IPS-20b (cell line): ENCODE measurements at regions not wholly inside any gene's neighbourhood (a gene's known extent, or its start where the extent isn't known, plus 50 kb on each side); places are given as distances from the start of the nearest gene placed in this dataset.

Experiments used
- H3K27ac ChIP-seq: one replicate; pipeline ENCODE4 v1.5.1; 2013; ENCODE audit warnings: low read length
- H3K27me3 ChIP-seq: 2 replicates; pipeline ENCODE4 v1.6.1; 2013; ENCODE audit warnings: mild to moderate bottlenecking, low read length, inconsistent platforms; ENCODE audit not compliant: insufficient read depth
- H3K36me3 ChIP-seq: 2 replicates; pipeline ENCODE4 v1.6.1; 2013; ENCODE audit warnings: low read depth, mild to moderate bottlenecking, inconsistent platforms, low read length, moderate library complexity; ENCODE audit not compliant: insufficient read depth
- H3K4me1 ChIP-seq: 2 replicates; pipeline ENCODE4 v1.6.1; 2013; ENCODE audit warnings: mild to moderate bottlenecking, control low read depth, inconsistent platforms, low read length, moderate library complexity; ENCODE audit not compliant: insufficient read depth
- H3K4me3 ChIP-seq: 2 replicates; pipeline ENCODE4 v1.5.1; 2013; ENCODE audit warnings: mild to moderate bottlenecking, low read length, inconsistent platforms
- H3K9ac ChIP-seq: 2 replicates; pipeline ENCODE4 v1.6.1; 2013; ENCODE audit warnings: low read depth, mild to moderate bottlenecking, inconsistent platforms, low read length, moderate library complexity
- H3K9me3 ChIP-seq: 2 replicates; pipeline ENCODE4 v1.6.1; 2013; ENCODE audit warnings: mild to moderate bottlenecking, low read depth, low read length, inconsistent platforms; ENCODE audit not compliant: insufficient read depth

DNA sequence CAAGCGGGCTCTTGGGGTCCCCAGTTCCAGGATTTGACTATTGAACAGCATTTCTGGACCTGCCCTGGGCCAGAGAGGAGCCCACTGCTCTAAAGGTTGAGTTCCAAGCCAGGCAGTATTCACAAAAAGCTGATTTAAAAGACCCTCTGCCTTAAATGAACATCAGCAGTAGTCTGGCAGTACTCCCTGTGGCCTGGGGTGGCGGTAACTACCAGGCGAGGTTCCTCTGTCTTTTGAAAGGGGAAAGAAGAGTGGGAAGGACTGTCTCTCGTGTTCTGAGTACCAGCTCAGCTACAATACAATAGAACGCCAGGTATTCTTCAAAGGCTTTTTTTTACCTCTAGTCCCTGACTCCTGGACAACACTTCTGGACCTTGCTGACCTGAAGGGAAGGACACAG, 456.4 kb upstream of the TEX13C start:
- Histone ChIP-seq H3K27me3 (no peaks in the 10 kb centered on the region), H3K4me3 (no peak overlapping the region), H3K4me1 (no peaks in the 10 kb centered on the region), H3K27ac (no peak overlapping the region), H3K9ac (no peak overlapping the region), H3K9me3 (no peaks in the 10 kb centered on the region), H3K36me3 (no peaks in the 10 kb centered on the region)

DNA sequence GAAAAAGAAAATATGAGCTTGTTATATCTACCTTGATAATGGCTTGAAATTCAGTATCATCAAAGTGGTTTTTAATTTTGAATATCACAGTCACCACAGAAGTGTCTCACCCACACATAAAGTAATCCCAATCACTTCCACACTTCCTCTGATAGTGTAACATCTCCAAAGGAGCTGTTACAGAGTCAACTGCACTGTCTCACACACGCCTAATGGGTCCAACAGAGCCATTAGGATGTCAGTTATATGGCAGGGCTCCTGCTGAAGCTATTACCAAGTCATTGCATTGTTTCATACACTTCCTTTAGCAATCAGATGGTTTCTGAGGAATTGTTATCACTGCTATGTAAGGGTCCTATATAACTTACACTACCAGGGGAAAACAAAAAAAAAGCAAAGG, 432.1 kb upstream of the TEX13C start:
- Histone ChIP-seq H3K4me1 (no peaks in the 10 kb centered on the region), H3K9ac (no peak overlapping the region), H3K27me3 (no peaks in the 10 kb centered on the region), H3K36me3 (no peaks in the 10 kb centered on the region), H3K27ac (no peak overlapping the region), H3K9me3 (no peaks in the 10 kb centered on the region), H3K4me3 (no peak overlapping the region)

DNA sequence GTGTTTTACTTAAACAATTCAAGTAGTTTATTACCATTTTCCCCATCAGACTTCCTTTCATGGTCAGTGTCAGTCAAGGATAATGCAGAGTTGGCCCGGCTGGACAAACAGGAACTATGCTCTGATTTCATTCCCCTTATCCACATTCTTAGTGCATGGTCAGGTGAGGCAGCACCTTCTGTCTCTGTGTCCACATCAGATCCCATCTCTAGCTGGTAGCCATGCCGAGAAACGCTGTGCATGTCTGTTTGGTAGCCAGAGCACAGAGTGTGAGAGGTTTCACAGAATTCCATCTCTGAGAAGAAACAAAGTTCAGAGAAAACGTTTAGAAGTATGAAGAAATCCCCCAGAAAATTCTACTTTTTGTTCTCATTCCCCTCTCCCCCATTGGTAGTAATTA, 423.7 kb upstream of the TEX13C start:
- Histone ChIP-seq H3K36me3 (no peaks in the 10 kb centered on the region), H3K4me3 (no peak overlapping the region), H3K9me3 (no peaks in the 10 kb centered on the region), H3K27ac (no peak overlapping the region), H3K27me3 (no peaks in the 10 kb centered on the region), H3K9ac (no peak overlapping the region), H3K4me1 (no peaks in the 10 kb centered on the region)

DNA sequence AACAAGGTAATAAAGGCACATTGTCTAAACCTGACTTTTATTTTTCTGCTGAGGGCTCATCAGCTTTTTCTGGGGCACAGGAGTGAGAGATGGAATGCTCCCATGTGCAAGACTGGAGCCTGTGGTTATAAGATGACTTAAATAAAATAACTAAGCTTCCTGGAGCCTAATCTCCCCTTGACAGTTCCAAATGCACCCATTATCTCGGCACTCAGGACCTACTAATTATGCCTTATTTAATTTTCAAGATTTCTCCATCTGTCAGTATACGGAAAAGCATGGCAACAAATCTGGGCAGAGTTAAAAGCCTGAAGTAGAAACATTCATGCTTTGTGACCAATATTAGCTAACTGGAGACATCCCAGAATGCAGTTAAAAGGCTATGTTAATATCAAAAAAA, 416.7 kb upstream of the TEX13C start:
- Histone ChIP-seq H3K27ac (no peak overlapping the region), H3K27me3 (no peaks in the 10 kb centered on the region), H3K4me1 (no peaks in the 10 kb centered on the region), H3K9ac (no peak overlapping the region), H3K4me3 (no peak overlapping the region), H3K36me3 (no peaks in the 10 kb centered on the region), H3K9me3 (no peaks in the 10 kb centered on the region)

DNA sequence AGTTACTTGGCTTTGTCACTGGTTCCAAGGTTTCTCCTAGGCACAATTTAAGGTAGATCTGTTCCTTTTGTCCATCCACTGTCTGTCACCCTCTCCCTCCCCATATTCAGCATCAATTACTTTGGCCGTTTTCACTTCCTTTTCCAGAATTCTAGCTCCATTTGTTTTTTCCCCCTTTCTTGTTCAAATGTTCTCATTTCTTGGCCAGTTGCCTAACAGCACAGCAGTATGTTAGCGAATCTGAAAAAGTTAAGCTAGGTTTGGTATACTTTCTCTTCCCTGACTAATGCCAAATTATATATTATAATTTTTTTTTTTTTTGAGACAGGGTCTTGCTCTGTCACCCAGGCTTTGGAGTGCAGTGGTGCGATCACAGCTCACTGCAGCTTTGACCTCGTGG, 409.1 kb upstream of the TEX13C start:
- Histone ChIP-seq H3K27me3 (no peaks in the 10 kb centered on the region), H3K4me1 (no peaks in the 10 kb centered on the region), H3K27ac (no peak overlapping the region), H3K4me3 (no peak overlapping the region), H3K9me3 (no peaks in the 10 kb centered on the region), H3K36me3 (no peaks in the 10 kb centered on the region), H3K9ac (no peak overlapping the region)

DNA sequence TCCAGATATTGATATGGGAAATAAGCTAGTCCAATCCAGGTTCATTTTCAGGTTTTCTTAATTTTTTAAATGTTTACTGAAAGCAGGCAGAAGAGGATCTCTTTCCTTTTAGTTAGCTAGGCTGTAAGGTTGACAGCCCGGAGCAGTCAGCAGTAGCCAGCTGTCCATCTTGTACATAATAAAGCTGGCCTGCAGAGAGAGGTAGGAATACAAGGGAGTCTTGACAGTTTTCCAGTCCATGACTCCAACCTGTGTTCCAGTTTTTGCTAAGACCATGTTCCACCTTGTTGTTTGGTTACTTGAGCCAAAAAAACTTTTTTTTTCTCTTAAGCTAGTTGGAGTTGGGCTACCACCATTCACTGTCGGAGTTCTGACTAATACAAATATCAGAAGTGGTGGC, 402.7 kb upstream of the TEX13C start:
- Histone ChIP-seq H3K9ac (no peak overlapping the region), H3K27ac (no peak overlapping the region), H3K4me1 (no peaks in the 10 kb centered on the region), H3K4me3 (no peak overlapping the region), H3K9me3 (no peaks in the 10 kb centered on the region), H3K36me3 (no peaks in the 10 kb centered on the region), H3K27me3 (no peaks in the 10 kb centered on the region)

DNA sequence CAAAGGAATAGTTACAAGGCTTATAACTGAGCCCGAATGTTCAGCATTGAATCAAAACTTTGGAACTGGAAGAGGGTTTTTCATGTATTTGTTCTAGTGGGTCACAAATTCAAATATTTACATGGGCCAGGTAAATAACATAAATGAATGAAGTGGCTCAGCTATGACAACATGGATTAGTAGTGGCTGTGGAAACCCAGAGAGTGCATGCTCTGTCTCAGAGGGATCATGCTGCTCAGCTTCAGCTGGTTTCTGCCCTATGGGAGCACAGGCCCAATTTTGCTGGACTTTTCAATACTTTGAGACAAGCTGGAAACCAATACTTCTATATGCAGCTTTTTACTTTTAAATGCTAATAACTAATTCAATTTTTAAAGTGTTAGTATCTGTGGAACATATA, 394.0 kb upstream of the TEX13C start:
- Histone ChIP-seq H3K9ac (no peak overlapping the region), H3K27ac (no peak overlapping the region), H3K27me3 (no peaks in the 10 kb centered on the region), H3K4me1 (no peaks in the 10 kb centered on the region), H3K4me3 (no peak overlapping the region), H3K36me3 (no peaks in the 10 kb centered on the region), H3K9me3 (no peaks in the 10 kb centered on the region)

DNA sequence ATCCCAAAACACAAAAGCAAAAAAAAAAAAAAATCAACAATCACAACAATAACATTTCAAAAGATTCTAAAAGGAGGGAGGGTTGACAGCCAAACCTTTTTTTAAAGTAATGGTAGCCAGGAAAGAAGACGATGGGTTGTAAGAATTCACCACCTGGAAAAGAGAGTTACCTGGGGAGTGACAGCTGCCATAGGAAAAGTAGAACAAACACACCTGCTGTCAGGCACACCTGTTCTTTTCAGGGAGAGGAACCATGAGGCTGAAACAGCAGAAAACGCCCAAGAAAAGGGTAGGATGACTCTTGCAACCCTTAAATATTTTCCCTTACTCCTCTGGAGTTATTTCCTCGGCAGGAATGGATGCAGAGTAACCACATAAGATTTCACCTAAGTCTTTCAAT, 388.4 kb upstream of the TEX13C start:
- Histone ChIP-seq H3K27ac (no peak overlapping the region), H3K9me3 (no peaks in the 10 kb centered on the region), H3K36me3 (no peaks in the 10 kb centered on the region), H3K4me3 (no peak overlapping the region), H3K27me3 (no peaks in the 10 kb centered on the region), H3K9ac (no peak overlapping the region), H3K4me1 (peaks cover 3% of the 10 kb centered on the region; the same call in 1 of the 2 replicates)

DNA sequence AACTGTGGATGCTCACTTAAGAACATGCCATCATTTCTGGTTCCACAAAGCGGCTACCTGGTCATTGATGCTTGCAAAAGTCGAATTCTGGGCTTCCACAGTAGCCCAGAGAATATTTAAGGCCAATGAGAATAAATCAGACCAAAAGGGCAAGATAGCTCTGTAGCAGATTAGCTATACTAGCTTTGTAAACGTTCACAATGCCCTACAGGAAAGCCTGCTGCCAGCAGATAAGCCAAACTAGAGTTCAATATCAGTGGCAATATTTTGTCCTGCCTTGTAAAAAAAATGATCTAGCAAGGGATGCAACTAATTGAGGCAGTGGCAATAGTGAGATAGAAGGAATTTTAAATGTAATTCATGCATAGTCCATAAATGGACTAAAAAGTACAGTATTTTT, 387.7 kb upstream of the TEX13C start:
- no peaks in the 10 kb centered on the region for H3K27me3 ChIP-seq
- H3K36me3 ChIP-seq, result no peaks in the 10 kb centered on the region
- H3K9ac ChIP-seq, result no peak overlapping the region
- no peak overlapping the region for H3K27ac ChIP-seq
- H3K9me3 ChIP-seq, result no peaks in the 10 kb centered on the region
- H3K4me3 ChIP-seq, result no peak overlapping the region
- peaks cover 3% of the 10 kb centered on the region; the same call in 1 of the 2 replicates for H3K4me1 ChIP-seq

DNA sequence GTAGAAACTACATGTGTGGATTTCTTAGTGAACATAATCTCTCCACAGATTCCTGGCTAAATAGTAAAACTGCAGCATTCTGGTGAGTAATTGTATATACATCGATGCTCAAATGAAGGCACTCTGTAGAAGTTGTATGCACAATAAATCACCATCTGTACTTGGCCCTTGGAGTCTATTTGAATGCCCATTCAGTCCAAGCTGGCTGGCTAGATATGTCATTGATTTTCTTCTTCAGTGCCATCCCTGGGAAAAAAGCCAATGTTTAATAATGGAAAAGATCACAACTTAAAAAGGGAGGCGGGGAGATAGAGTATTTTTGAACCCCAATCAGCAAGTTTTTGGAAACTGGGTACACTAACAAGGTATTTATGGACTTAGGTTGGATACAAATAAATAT, 381.0 kb upstream of the TEX13C start:
- no peak overlapping the region for H3K4me3 ChIP-seq
- no peaks in the 10 kb centered on the region for H3K27me3 ChIP-seq
- no peaks in the 10 kb centered on the region for H3K36me3 ChIP-seq
- H3K9ac ChIP-seq, result no peak overlapping the region
- no peaks in the 10 kb centered on the region for H3K9me3 ChIP-seq
- H3K4me1 ChIP-seq, result no peaks in the 10 kb centered on the region
- H3K27ac ChIP-seq, result no peak overlapping the region

DNA sequence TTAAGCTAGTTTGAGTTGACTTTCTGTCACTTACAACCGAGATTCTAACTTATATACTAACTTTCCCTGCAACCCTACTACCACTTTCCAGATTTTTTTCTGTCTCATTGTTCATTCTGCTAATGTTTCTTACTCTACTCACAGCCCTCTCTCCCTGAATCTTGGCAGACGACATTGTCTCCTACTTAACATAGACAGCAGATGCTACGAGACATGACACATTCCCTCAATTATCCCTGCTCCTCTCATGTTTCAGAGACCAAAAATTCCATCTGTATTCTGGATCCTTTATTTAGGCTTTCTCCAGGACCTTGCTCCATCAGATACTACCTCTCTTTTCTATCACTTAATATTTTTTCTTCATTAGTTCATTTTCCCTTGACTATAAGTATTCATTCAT, 379.1 kb upstream of the TEX13C start:
- H3K9ac ChIP-seq, result no peak overlapping the region
- H3K4me3 ChIP-seq, result no peak overlapping the region
- H3K36me3 ChIP-seq, result no peaks in the 10 kb centered on the region
- no peak overlapping the region for H3K27ac ChIP-seq
- no peaks in the 10 kb centered on the region for H3K27me3 ChIP-seq
- H3K4me1 ChIP-seq, result no peaks in the 10 kb centered on the region
- H3K9me3 ChIP-seq, result no peaks in the 10 kb centered on the region

DNA sequence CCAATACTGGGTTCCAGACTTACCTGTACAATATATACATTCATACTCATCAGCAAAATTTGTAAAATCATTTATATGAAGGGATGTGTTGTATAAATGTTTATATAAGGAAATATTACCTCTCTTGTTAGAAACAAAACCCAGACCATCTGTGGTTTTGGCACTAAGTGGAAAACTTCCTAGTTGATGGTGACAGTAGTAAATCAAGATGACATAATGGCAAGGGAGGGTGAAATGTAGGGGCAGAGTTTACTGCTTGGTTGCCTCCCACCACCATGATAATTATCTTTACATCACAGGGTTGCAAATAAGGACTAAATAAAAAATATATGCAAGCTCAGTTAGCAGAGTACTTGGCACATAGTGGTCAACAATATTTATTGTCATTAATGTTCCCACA, 365.3 kb upstream of the TEX13C start:
- Histone ChIP-seq H3K27ac (no peak overlapping the region), H3K9me3 (no peaks in the 10 kb centered on the region), H3K4me3 (no peak overlapping the region), H3K27me3 (no peaks in the 10 kb centered on the region), H3K4me1 (no peaks in the 10 kb centered on the region), H3K9ac (no peak overlapping the region), H3K36me3 (no peaks in the 10 kb centered on the region)

DNA sequence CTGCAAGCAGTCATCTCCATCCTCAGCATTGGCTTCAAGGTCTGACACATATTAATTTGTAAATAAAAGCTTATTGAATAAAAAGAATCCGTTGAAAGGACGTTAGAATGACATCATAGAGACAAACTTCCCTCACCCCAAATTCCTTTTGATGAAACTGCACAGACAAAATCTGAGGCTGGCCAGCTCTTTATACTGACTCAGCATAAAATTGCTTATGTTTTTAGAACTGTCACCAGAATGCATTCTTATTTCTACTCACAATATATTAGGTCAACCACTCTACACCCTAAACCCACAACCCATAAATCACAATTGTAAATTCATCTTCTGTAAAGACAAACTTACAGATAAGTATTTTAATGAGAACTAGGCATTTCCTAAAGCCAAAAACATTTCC, 359.2 kb upstream of the TEX13C start:
- no peak overlapping the region for H3K4me3 ChIP-seq
- no peaks in the 10 kb centered on the region for H3K4me1 ChIP-seq
- no peak overlapping the region for H3K27ac ChIP-seq
- no peaks in the 10 kb centered on the region for H3K9me3 ChIP-seq
- no peaks in the 10 kb centered on the region for H3K36me3 ChIP-seq
- H3K9ac ChIP-seq, result no peak overlapping the region
- no peaks in the 10 kb centered on the region for H3K27me3 ChIP-seq
